ENCODE measurements at regions not wholly inside any gene's neighbourhood (a gene's known extent, or its start where the extent isn't known, plus 50 kb on each side); places are given as distances from the start of the nearest gene placed in this dataset.

GRCh38 chr4:180086480-180087190, 2156.6 kb upstream of the TENM3 start:
- Histone ChIP-seq H2BK120ac (ENCODE audit: low read depth, low read length) (no peak overlapping the region), H4K20me1 (ENCODE audit: insufficient read depth, low read length) (no peaks in the 10 kb centered on the region), H4K91ac (ENCODE audit: insufficient read depth, low read depth, low read length) (no peak overlapping the region), H3K4me2 (ENCODE audit: low read depth, low read length) (no peak overlapping the region), H3K23ac (ENCODE audit: low read depth, low read length) (no peak overlapping the region), H2BK15ac (ENCODE audit: low read depth, low read length) (no peak overlapping the region), H2AK9ac (replicated peaks; ENCODE audit: low read depth, low read length, poor library complexity) (no peak overlapping the region), H4K8ac (ENCODE audit: low read depth in 2 of 2, low read length in 2 of 2) (no peak overlapping the region), H3K9ac (ENCODE audit: low read depth, low read length) (no peak overlapping the region), H3K27ac (ENCODE audit: insufficient read depth, low read length) (no peak overlapping the region), H3K4me1 (ENCODE audit: control insufficient read depth, insufficient read depth, low read length) (no peaks in the 10 kb centered on the region), H3K4me3 (ENCODE audit: insufficient read depth, low read depth, low read length) (no peak overlapping the region), H3K4ac (ENCODE audit: low read depth, low read length) (no peak overlapping the region), H3K14ac (replicated peaks; ENCODE audit: low read depth, low read length) (no peak overlapping the region), H2BK20ac (ENCODE audit: low read depth, low read length) (no peak overlapping the region), H2AK5ac (ENCODE audit: low read depth, low read length) (no peak overlapping the region), H3K27me3 (ENCODE audit: control insufficient read depth, insufficient read depth, low read length) (no peaks in the 10 kb centered on the region), H3K79me1 (ENCODE audit: low read depth in 1 of 2, low read length in 2 of 2) (no peaks in the 10 kb centered on the region), H3K36me3 (ENCODE audit: control insufficient read depth, insufficient read depth, low read length) (no peaks in the 10 kb centered on the region), H4K5ac (ENCODE audit: low read depth, low read length) (no peak overlapping the region), H3K9me1 (ENCODE audit: insufficient read depth, low read length) (no peaks in the 10 kb centered on the region), H2AFZ (replicated peaks; ENCODE audit: low read length, poor library complexity) (no peak overlapping the region), H2BK5ac (ENCODE audit: low read depth, low read length, poor library complexity, severe bottlenecking) (no peak overlapping the region), H3K18ac (ENCODE audit: low read depth, low read length) (no peak overlapping the region), H3K9me3 (ENCODE audit: control insufficient read depth, insufficient read depth, low read length) (no peaks in the 10 kb centered on the region), H3K56ac (ENCODE audit: extremely low read depth, insufficient read depth, low read length) (no peak overlapping the region)
- ChIA-PET CTCF (no interaction called here), POLR2A (ENCODE audit: unreplicated experiment) (interaction anchor here (0.5 kb wide), 1 partner anchor 687 kb away, joined by 4 read pairs; no protein-coding TSS in a partner anchor)
- DNase-seq (no peak), ATAC-seq (ENCODE audit: low read depth) (no peak)
- dilution Hi-C loops (cut with HindIII; ENCODE audit: low sequenced_read_pairs, unreplicated experiment) (no loop called here), intact Hi-C loops (cut with micrococcal nuclease) (no loop called here), in situ Hi-C loops (cut with MboI; ENCODE audit: low sequenced_read_pairs) (no loop called here)
- no TSS peak for BruUV-seq (replicated peaks)
- 0% methylated on average over 1 of the region's 2 CpGs; no CpG with 5 or more reads in 1 of the 2 experiments for WGBS, 2 experiments (ENCODE audit: extremely low coverage in 2 of 2, insufficient read length in 1 of 2)
- TF ChIP-seq MAFK (IDR thresholded peaks at IDR 0.05; ENCODE audit: low read depth, low read length) (no peak), SMC3 (IDR thresholded peaks at IDR 0.05; ENCODE audit: low read depth, low read length) (no peak), POLR2A (IDR thresholded peaks at IDR 0.05; ENCODE audit: low read depth, low read length) (no peak), CTCF (conservative IDR thresholded peaks at IDR 0.05; ENCODE audit: low read depth, low read length) (no peak), MXI1 (IDR thresholded peaks at IDR 0.05; ENCODE audit: borderline replicate concordance, low read depth, low read length) (no peak), CEBPB (IDR thresholded peaks at IDR 0.05; ENCODE audit: low read depth, low read length) (0 out of 2 replicates have a peak, but pooled peaks have one; percentile 7), CHD1 (IDR thresholded peaks at IDR 0.05; ENCODE audit: low read depth, low read length) (no peak), RAD21 (IDR thresholded peaks at IDR 0.05; ENCODE audit: low read length) (no peak)

All from IMR-90 (cell line).